HCT116 (cell line): ENCODE measurements at regions not wholly inside any gene's neighbourhood (a gene's known extent, or its start where the extent isn't known, plus 50 kb on each side); places are given as distances from the start of the nearest gene placed in this dataset.

ENCODE experiments used
- ATAC-seq: fragments of 200-7000 bp; cut with Tn5 transposase; 2 replicates; pipeline ENCODE4 v1.9.1; 2020; ENCODE audit warnings: mild to moderate bottlenecking, moderate library complexity
- BruUV-seq: library from RNA; stranded (reverse); fragments of 400-500 nt; replicated peaks from 2 replicates; lab custom pipeline; 2021; lab: Mats Ljungman, UMichigan
- CTCF ChIA-PET: fragments of 300-600 bp; sonication (Branson Sonifier 250); formaldehyde crosslinking; loops from one replicate; lab custom pipeline; 2021; ENCODE audit warnings: antibody characterized with exemption; lab: Charles Lee
- POLR2A ChIA-PET: fragments of 300-600, 350-600 bp; sonication (Branson Sonifier 250); formaldehyde crosslinking; loops from one replicate; lab custom pipeline; 2021; ENCODE audit warnings: antibody characterized with exemption; lab: Charles Lee
- RAD21 ChIA-PET, 2 experiments: fragments of 300-600 bp; sonication (Branson Sonifier 250); formaldehyde crosslinking; loops; one replicate each; lab custom pipeline; 2023; ENCODE audit warnings: low total read pairs in 2 of 2; ENCODE audit not compliant: uncharacterized antibody in 2 of 2, unreplicated experiment in 2 of 2, low non-redundant PET in 1 of 2; lab: Charles Lee
- DNase-seq: peaks from one replicate; pipeline ENCODE4 v3.0.0-alpha.2; 2010; ENCODE audit warnings: low read depth, low spot score
- H2AFZ ChIP-seq: fragments of 200-600 bp; shearing (Covaris generic), sonication (generic); 2 replicates; pipeline ENCODE4 v1.6.1; 2017; ENCODE audit warnings: low read depth, mixed run types, mixed read lengths, antibody characterized with exemption, low read length; ENCODE audit not compliant: poor library complexity, severe bottlenecking
- H3K27ac ChIP-seq: 2 replicates; pipeline ENCODE4 v1.5.1; 2012; ENCODE audit warnings: low read depth, low read length
- H3K27me3 ChIP-seq: fragments of 200-600 bp; sonication (generic); 2 replicates; pipeline ENCODE4 v1.6.1; 2016; ENCODE audit warnings: mixed run types, low read length, mixed read lengths; ENCODE audit not compliant: insufficient read depth
- H3K36me3 ChIP-seq, 2 experiments: fragments of 200-500 bp in 1 of 2; fragments of 200-600 bp in 1 of 2; sonication (Bioruptor generic) in 1 of 2; sonication (generic) in 1 of 2; 2 replicates each; pipeline versions ENCODE4 v1.5.1 to v1.6.1; 2014 to 2016; ENCODE audit warnings: low read length in 2 of 2, inconsistent platforms in 1 of 2, mixed read lengths in 1 of 2, mixed run types in 1 of 2; ENCODE audit not compliant: insufficient read depth in 2 of 2, control insufficient read depth in 1 of 2
- H3K4me1 ChIP-seq, 2 experiments: fragments of 200-600 bp in 1 of 2; sonication (generic) in 1 of 2; 2 replicates each; pipeline versions ENCODE4 v1.5.1 to v1.6.1; 2012 to 2017; ENCODE audit warnings: low read length in 2 of 2, inconsistent platforms in 1 of 2, mild to moderate bottlenecking in 1 of 2, mixed read lengths in 1 of 2, mixed run types in 1 of 2, moderate library complexity in 1 of 2; ENCODE audit not compliant: insufficient read depth in 2 of 2, control insufficient read depth in 1 of 2
- H3K4me2 ChIP-seq: fragments of 200-600 bp; sonication (generic); 2 replicates; pipeline ENCODE4 v1.6.1; 2017; ENCODE audit warnings: mixed run types, low read length, mixed read lengths
- H3K4me3 ChIP-seq, 2 experiments: fragments of 200-600 bp in 1 of 2; sonication (generic) in 1 of 2; replicated peaks in 1 of 2; 2 replicates each; pipeline ENCODE4 v1.5.1; 2011 to 2016; ENCODE audit warnings: low read length in 2 of 2, control low read depth in 1 of 2, low read depth in 1 of 2, mild to moderate bottlenecking in 1 of 2, mixed read lengths in 1 of 2, mixed run types in 1 of 2
- H3K79me2 ChIP-seq: fragments of 200-600 bp; sonication (generic); 2 replicates; pipeline ENCODE4 v1.6.1; 2017; ENCODE audit warnings: mild to moderate bottlenecking, mixed run types, low read length, moderate library complexity, mixed read lengths; ENCODE audit not compliant: insufficient read depth
- H3K9ac ChIP-seq: fragments of 200-600 bp; sonication (generic); 2 replicates; pipeline ENCODE4 v1.6.1; 2016; ENCODE audit warnings: low read length, mixed read lengths
- H3K9me2 ChIP-seq: fragments of 200-600 bp; sonication (generic), shearing (Covaris generic); 2 replicates; pipeline ENCODE4 v1.6.1; 2017; ENCODE audit warnings: mixed run types, mild to moderate bottlenecking, moderate library complexity; ENCODE audit not compliant: insufficient read depth
- H3K9me3 ChIP-seq, 2 experiments: fragments of 200-500 bp in 1 of 2; fragments of 200-600 bp in 1 of 2; sonication (Bioruptor generic) in 1 of 2; sonication (generic) in 1 of 2; 2 replicates each; pipeline ENCODE4 v1.6.1; 2014 to 2017; ENCODE audit warnings: low read length in 2 of 2, mixed read lengths in 2 of 2, inconsistent platforms in 1 of 2, low read depth in 1 of 2, mild to moderate bottlenecking in 1 of 2, mixed run types in 1 of 2, moderate library complexity in 1 of 2; ENCODE audit not compliant: control insufficient read depth in 1 of 2, insufficient read depth in 1 of 2
- H4K20me1 ChIP-seq: fragments of 200-600 bp; sonication (generic), shearing (Covaris generic); 2 replicates; pipeline ENCODE4 v1.6.1; 2017; ENCODE audit warnings: mixed run types, mild to moderate bottlenecking, moderate library complexity; ENCODE audit not compliant: insufficient read depth
- ATF3 ChIP-seq: IDR thresholded peaks from 2 replicates; pipeline ENCODE4 v1.6.1; 2012
- CBX3 ChIP-seq: IDR thresholded peaks from 2 replicates; pipeline ENCODE4 v1.6.1; 2012; ENCODE audit warnings: low read depth
- CEBPB ChIP-seq: IDR thresholded peaks from 2 replicates; pipeline ENCODE4 v1.6.1; 2012; ENCODE audit warnings: low read depth
- EGR1 ChIP-seq: IDR thresholded peaks from 2 replicates; pipeline ENCODE4 v1.6.1; 2012; ENCODE audit warnings: low read depth
- ELF1 ChIP-seq: IDR thresholded peaks from 2 replicates; pipeline ENCODE4 v1.6.1; 2012; ENCODE audit warnings: low read depth, borderline replicate concordance
- EZH2phosphoT487 ChIP-seq: fragments of 200-600 bp; IDR thresholded peaks from 2 replicates; pipeline ENCODE4 v1.6.1; 2018; ENCODE audit warnings: antibody characterized with exemption, borderline replicate concordance
- JUND ChIP-seq: IDR thresholded peaks from 2 replicates; pipeline ENCODE4 v1.6.1; 2012
- POLR2AphosphoS5 ChIP-seq: IDR thresholded peaks from 2 replicates; pipeline ENCODE4 v1.6.1; 2011; ENCODE audit warnings: mild to moderate bottlenecking, low read depth, low read length, moderate library complexity
- RAD21 ChIP-seq: IDR thresholded peaks from 2 replicates; pipeline ENCODE4 v1.6.1; 2012; ENCODE audit warnings: low read depth, mild to moderate bottlenecking
- SP1 ChIP-seq: IDR thresholded peaks from 2 replicates; pipeline ENCODE4 v1.6.1; 2012; ENCODE audit warnings: low read depth
- SRF ChIP-seq: IDR thresholded peaks from 2 replicates; pipeline ENCODE4 v1.6.1; 2012; ENCODE audit warnings: low read depth
- YY1 ChIP-seq: IDR thresholded peaks from 2 replicates; pipeline ENCODE4 v1.6.1; 2011; ENCODE audit warnings: low read length, low read depth, moderate library complexity, mild to moderate bottlenecking; ENCODE audit not compliant: insufficient replicate concordance; ENCODE audit errors: extremely low read depth
- ZBTB33 ChIP-seq: IDR thresholded peaks from 2 replicates; pipeline ENCODE4 v1.6.1; 2011; ENCODE audit warnings: mild to moderate bottlenecking, low read length, moderate library complexity; ENCODE audit not compliant: insufficient replicate concordance; ENCODE audit errors: extremely low read depth
- ZFX ChIP-seq: fragments of 450-650 bp; IDR thresholded peaks from 2 replicates; pipeline ENCODE4 v1.6.1; 2017
- ZNF274 ChIP-seq: fragments of 200-500 bp; sonication (Bioruptor generic); IDR thresholded peaks from 2 replicates; pipeline ENCODE4 v1.6.1; 2014; ENCODE audit warnings: mild to moderate bottlenecking, low read depth, low read length, inconsistent platforms
- intact Hi-C: fragments of 100-400 bp; cut with micrococcal nuclease; formaldehyde crosslinking; loops from 2 replicates; pipeline ENCODE4 v1.10.0; 2022
- TF ChIP-seq, protein P1 (sequence below): IDR thresholded peaks from 2 replicates; pipeline ENCODE4 v1.6.1; 2012
- TF ChIP-seq, protein P2 (sequence below): IDR thresholded peaks from 2 replicates; pipeline ENCODE4 v1.6.1; 2012; ENCODE audit warnings: low read depth

GRCh38 chr1:190563230-190563629 lies 85.6 kb upstream of the BRINP3 start:
- BruUV-seq = no TSS peak
- no peaks in the 10 kb centered on the region for H3K79me2 ChIP-seq
- DNase-seq (no peak), ATAC-seq (no peak)
- ChIA-PET CTCF (no interaction called here), RAD21 (no interaction called here), POLR2A (no interaction called here)
- TF ChIP-seq ATF3 (no peak), POLR2AphosphoS5 (no peak), RAD21 (no peak), SRF (no peak), ELF1 (no peak), YY1 (no peak)
- H2AFZ ChIP-seq = no peak overlapping the region
- H3K9me3 ChIP-seq = no peaks in the 10 kb centered on the region
- intact Hi-C loops = loop anchor here (10.0 kb wide), 1 partner anchor 542 kb away; no protein-coding TSS in a partner anchor
- no peaks in the 10 kb centered on the region for H3K27me3 ChIP-seq
- no peaks in the 10 kb centered on the region for H3K36me3 ChIP-seq
- no peak overlapping the region for H3K4me3 ChIP-seq
- no peak overlapping the region for H3K9ac ChIP-seq
- no peak overlapping the region for H3K4me2 ChIP-seq
- H4K20me1 ChIP-seq = no peaks in the 10 kb centered on the region
- H3K4me1 ChIP-seq = no peaks in the 10 kb centered on the region
- H3K27ac ChIP-seq = no peak overlapping the region
- H3K9me2 ChIP-seq = no peaks in the 10 kb centered on the region

DNA sequence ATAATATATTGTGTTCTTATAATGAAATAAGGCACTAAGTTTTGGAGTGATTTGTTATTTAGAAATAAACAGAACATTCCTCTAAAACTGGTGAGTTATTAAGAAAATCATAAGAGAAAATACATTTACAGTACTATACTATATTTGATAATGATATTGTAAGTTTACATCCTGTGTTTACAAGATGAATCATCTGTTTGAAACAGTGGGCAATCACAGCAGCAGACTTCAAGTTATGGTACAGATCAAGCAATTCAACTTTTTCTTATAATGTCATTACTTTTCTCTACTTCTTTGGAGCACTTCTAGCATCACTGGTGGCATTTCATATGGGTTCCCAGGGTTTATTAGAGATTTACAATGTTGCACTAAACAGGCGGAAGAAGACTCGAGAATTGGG lies 86.5 kb upstream of the BRINP3 start:
- H2AFZ ChIP-seq = no peak overlapping the region
- POLR2A ChIA-PET = no interaction called here
- no peaks in the 10 kb centered on the region for H3K9me3 ChIP-seq
- no peak overlapping the region for H3K9ac ChIP-seq
- no peak for DNase-seq
- H3K36me3 ChIP-seq = no peaks in the 10 kb centered on the region
- H3K79me2 ChIP-seq = no peaks in the 10 kb centered on the region
- H4K20me1 ChIP-seq = no peaks in the 10 kb centered on the region
- H3K27ac ChIP-seq = no peak overlapping the region
- BruUV-seq = no TSS peak
- CTCF ChIA-PET = no interaction called here
- RAD21 ChIA-PET = no interaction called here
- ATAC-seq = no peak
- no peaks in the 10 kb centered on the region for H3K4me1 ChIP-seq
- intact Hi-C loops = loop anchor here (10.0 kb wide), 1 partner anchor 541 kb away; no protein-coding TSS in a partner anchor
- no peaks in the 10 kb centered on the region for H3K9me2 ChIP-seq
- H3K4me3 ChIP-seq = no peak overlapping the region
- no peak overlapping the region for H3K4me2 ChIP-seq
- no peaks in the 10 kb centered on the region for H3K27me3 ChIP-seq
- no peak for TF ChIP-seq ZNF274
- TF ChIP-seq ZBTB33 = no peak
- TF ChIP-seq POLR2AphosphoS5 = no peak
- no peak for TF ChIP-seq SP1
- TF ChIP-seq CBX3 = no peak
- no peak for TF ChIP-seq JUND
- no peak for TF ChIP-seq CEBPB
- no peak for TF ChIP-seq ELF1
- no peak for TF ChIP-seq EGR1
- TF ChIP-seq, protein P1, sequence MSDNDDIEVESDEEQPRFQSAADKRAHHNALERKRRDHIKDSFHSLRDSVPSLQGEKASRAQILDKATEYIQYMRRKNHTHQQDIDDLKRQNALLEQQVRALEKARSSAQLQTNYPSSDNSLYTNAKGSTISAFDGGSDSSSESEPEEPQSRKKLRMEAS = no peak
- TF ChIP-seq SRF = no peak
- TF ChIP-seq ZFX = no peak
- no peak for TF ChIP-seq EZH2phosphoT487
- TF ChIP-seq, protein P2, sequence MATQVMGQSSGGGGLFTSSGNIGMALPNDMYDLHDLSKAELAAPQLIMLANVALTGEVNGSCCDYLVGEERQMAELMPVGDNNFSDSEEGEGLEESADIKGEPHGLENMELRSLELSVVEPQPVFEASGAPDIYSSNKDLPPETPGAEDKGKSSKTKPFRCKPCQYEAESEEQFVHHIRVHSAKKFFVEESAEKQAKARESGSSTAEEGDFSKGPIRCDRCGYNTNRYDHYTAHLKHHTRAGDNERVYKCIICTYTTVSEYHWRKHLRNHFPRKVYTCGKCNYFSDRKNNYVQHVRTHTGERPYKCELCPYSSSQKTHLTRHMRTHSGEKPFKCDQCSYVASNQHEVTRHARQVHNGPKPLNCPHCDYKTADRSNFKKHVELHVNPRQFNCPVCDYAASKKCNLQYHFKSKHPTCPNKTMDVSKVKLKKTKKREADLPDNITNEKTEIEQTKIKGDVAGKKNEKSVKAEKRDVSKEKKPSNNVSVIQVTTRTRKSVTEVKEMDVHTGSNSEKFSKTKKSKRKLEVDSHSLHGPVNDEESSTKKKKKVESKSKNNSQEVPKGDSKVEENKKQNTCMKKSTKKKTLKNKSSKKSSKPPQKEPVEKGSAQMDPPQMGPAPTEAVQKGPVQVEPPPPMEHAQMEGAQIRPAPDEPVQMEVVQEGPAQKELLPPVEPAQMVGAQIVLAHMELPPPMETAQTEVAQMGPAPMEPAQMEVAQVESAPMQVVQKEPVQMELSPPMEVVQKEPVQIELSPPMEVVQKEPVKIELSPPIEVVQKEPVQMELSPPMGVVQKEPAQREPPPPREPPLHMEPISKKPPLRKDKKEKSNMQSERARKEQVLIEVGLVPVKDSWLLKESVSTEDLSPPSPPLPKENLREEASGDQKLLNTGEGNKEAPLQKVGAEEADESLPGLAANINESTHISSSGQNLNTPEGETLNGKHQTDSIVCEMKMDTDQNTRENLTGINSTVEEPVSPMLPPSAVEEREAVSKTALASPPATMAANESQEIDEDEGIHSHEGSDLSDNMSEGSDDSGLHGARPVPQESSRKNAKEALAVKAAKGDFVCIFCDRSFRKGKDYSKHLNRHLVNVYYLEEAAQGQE = no peak
